IPS DF 4.7 (cell line): ENCODE measurements at regions not wholly inside any gene's neighbourhood (a gene's known extent, or its start where the extent isn't known, plus 50 kb on each side); places are given as distances from the start of the nearest gene placed in this dataset.
"Not testable (repeated sequence)": the region's sequence is repeated elsewhere in the genome, so short reads cannot be mapped to it uniquely, and the experiment has no call there.

ENCODE experiments used
- DNase-seq: peaks from one replicate; pipeline ENCODE4 v3.0.0-alpha.2; 2013; ENCODE audit warnings: low spot score; ENCODE audit errors: extremely low read depth

DNA sequence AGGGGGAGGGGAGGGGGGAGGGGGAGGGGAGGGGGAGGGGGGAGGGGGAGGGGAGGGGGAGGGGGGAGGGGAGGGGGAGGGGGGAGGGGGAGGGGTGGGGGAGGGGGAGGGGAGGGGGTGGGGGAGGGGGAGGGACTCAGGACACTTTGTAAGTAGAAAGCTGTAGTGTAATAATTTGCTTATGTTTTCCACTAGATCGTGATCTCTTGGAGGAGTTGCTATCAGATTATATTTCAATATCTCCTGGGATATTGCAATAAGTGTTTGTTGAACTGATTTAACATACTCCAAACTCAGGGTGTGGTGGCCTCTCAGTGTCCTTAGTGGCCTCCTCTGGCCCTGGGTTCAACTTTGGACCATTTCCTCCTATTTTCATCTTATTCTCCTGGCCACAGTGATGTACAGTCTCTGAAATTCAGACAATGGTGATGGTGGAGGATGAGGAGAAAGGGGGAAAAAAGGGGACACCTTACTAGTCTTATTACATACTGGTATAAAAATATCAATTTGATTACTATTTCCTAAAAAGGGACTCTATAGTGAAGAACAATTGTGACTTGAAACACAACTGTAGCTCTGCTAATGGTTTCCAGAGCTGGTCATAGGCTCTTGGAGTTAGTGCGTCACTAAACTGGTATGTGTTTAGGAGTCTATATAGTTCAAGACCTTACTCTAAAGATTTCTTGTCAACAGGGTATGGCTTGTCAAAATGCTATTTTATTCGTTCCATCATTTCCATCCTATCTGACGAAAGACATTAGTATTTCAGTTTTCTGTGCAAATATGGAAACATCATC, 89.6 kb downstream of the DDX1 start:
- DNase-seq: no peak

DNA sequence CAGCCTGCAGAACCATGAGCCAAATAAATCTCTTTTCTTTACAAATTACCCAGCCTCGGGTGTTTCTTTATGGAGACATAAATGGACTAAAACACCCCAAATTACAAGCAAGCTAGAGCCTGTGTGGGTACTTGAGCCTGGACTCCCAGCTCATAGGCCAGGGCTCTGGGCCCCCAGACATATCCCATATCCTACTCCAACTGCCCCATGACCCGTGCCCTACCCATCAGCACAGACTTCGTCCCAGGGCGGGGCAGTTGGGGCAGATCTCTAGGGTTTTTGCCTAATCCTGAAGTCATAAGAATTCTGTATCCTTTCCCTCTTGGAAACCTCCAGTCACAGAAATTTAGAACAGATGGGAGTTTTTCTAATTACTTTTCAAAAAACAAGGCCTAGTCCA, 90.7 kb downstream of the DDX1 start:
- no peak for DNase-seq

- DNase-seq: no peak
These were observed 92.7 kb downstream of the DDX1 start for GRCh38 chr2:15684161-15685039.

GRCh38 chr2:15685143-15685542, 93.5 kb downstream of the DDX1 start:
- DNase-seq: no peak

DNA sequence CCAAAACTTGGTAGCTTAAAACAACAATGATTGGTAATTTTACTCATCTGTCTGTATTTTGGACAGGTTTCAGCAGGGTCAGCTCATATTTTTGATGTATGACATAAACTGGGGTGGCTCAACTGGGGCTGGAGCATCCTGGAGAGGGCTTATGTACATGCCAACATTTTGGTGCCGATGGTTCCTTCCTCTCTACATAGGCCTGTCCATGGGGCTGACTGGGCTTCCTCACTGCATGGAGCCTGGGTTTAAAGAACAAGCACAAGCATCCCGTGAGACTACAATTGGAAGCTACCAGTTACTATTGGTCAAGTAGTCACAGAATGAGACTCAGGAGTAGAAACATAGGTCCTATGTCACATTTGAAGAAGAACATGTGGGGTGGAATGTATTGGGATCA, 95.0 kb downstream of the DDX1 start:
- no peak for DNase-seq

DNA sequence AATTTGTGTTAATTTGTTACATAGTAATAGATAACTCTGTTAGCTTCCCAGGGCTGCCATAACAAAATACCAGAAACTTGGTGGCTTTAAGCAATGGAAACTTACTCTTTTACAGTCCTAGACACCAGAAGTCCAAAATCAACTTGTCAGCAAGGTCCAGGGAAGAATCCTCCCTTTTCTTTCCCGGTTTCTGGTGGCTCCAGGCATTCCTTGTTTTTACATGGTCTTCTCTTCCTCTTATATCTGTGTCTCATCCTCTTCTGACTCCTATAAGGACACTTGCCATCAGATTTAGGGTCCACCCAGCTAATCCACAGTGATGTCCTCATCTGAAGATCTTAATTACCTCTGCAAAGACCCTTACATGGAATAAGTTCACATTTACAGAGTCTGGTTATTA, 95.6 kb downstream of the DDX1 start:
- DNase-seq: no peak

DNA sequence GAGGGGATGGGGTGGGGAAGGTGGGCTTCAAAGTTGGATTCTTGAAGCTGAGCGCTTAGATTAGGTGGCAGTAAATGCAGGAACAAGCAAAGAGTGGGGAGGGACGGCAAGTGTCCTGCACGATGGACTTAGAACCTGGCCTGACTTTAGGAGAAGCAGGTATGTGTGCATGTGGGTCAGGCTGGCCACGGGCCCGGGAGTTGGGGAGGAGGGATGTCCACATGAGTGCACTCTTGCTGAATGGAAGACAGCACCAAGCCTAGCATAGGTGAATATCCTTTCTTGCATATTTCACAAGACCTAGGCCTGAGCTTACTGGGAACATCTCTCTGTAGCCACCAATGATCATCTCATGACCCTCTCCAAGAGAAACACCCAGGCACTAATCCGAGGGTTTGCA, 96.1 kb downstream of the DDX1 start:
- DNase-seq: no peak

GRCh38 chr2:15688924-15689568, 97.4 kb downstream of the DDX1 start:
- DNase-seq: no peak

DNA sequence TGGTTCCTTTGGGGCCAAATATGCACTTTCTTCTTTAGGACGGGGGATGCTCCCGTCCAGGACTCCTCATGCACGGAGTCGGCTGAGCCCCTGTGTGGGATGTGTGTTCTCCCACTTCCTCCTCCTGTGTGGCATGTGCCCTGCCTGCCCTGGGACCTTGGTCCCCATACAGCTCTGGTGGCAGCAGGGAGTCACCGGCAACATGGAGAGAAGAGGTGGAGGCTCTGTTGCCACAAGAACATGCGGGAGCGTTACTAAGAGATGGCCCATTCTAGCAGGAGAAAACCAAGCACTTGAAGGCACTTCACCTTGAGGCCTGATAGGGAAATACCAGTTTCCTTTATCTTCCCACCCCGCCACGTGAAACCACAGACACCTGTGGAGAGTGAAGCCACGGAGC, 98.0 kb downstream of the DDX1 start:
- DNase-seq: no peak

- DNase-seq: no peak
These were observed 100.1 kb downstream of the DDX1 start for GRCh38 chr2:15691586-15692310.

DNA sequence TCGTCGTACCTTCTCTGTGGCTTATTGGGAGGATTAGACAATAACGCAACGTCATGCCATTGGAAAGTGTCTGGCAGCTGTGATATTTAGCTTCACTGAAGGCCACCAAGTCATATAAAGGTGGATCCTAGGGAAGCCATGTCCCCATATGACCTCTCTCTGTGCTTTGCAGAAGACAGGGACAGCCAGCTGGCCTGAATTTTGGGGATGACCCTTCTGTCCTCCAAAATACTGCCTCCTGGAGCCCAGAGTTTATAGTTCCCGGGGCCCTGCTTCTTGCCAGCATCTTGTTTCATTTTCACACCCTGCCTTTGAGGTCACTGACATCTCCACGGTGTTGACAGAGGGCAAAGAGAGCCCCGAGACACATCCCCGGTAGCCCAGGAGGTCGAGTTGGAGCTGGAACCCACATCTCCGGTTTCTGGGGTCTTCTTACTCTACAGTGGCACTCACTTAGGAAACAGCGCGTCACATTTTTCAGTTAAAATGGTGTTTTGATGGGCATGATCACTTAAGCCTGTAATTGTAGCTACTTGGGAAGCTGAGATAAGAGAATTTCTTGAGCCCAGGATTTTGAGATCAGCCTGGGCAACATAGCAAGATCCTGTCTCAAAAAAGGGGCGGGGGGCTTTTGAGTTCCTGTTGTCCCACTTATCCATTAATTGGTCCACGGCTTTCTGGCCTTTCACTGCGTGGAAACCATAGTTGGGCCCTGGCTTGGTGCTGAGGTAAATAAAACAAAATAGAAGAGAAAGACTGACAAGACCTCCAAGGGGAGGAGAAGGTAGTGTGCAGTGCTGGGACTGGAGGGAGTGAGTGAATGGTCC, 101.1 kb downstream of the DDX1 start:
- DNase-seq: no peak

GRCh38 chr2:15693382-15693781, 101.7 kb downstream of the DDX1 start:
- DNase-seq: no peak

GRCh38 chr2:15693926-15694588, 102.4 kb downstream of the DDX1 start:
- no peak for DNase-seq

GRCh38 chr2:15694589-15694986, 102.9 kb downstream of the DDX1 start:
- DNase-seq: no peak

DNA sequence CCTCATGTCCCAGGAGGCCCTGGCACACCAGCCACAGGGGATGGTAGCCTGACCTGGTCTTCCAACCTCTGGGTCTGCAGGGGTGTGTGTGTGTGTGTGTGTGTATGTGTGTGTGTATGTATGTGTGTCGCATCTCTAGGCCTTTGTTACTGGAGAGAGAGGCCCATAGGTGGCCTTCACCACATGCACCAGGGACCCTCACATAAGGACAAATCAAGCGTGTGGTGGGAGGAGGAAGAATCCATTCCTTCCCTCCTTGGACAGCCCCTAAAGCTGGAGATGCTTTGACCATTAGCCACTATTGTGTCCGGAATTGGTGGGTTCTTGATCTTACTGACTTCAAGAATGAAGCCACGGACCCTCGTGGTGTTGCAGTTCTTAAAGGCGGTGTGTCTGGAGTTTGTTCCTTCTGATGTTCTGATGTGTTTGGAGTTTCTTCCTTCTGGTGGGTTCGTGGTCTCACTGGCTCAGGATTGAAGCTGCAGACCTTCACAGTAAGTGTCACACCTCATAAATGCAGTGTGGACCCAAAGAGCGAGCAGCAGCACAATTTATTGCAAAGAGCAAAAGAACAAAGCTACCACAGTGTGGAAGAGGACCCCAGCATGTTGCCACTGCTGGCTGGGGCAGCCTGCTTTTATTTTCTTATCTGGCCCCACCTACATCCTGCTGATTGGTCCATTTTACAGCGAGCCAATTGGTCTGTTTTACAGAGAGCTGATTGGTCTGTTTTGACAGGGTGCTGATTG, 104.1 kb downstream of the DDX1 start:
- DNase-seq: no peak

- DNase-seq: not testable (repeated sequence)
These were observed 105.0 kb downstream of the DDX1 start for GRCh38 chr2:15696606-15697170.

- DNase-seq: no peak
These were observed 108.5 kb downstream of the DDX1 start for GRCh38 chr2:15700131-15700530.

GRCh38 chr2:15700599-15701340, 109.1 kb downstream of the DDX1 start:
- no peak for DNase-seq
